ENCODE measurements at regions not wholly inside any gene's neighbourhood (a gene's known extent, or its start where the extent isn't known, plus 50 kb on each side); places are given as distances from the start of the nearest gene placed in this dataset.

- DNase-seq, result no peak
Measured at GRCh38 chr4:176902710-176903323, 110.1 kb upstream of the VEGFC start.

- DNase-seq, result no peak
Measured at GRCh38 chr4:176906709-176907108, 114.0 kb upstream of the VEGFC start.

GRCh38 chr4:176910646-176911045 is 117.9 kb upstream of the VEGFC start:
- no peak for DNase-seq

GRCh38 chr4:176919631-176920030 is 126.9 kb upstream of the VEGFC start:
- no peak for DNase-seq

GRCh38 chr4:176920694-176921093 is 128.0 kb upstream of the VEGFC start:
- DNase-seq, result no peak

- no peak for DNase-seq
Measured at GRCh38 chr4:176921256-176921655, 128.5 kb upstream of the VEGFC start.

- no peak for DNase-seq
Measured at GRCh38 chr4:176924238-176924637, 131.5 kb upstream of the VEGFC start.

- no peak for DNase-seq
Measured at GRCh38 chr4:176925962-176926361, 133.2 kb upstream of the VEGFC start.

- DNase-seq, result no peak
Measured at GRCh38 chr4:176927117-176927516, 134.4 kb upstream of the VEGFC start.

GRCh38 chr4:176927664-176928063 is 134.9 kb upstream of the VEGFC start:
- DNase-seq, result no peak

- no peak for DNase-seq
Measured at GRCh38 chr4:176939445-176939844, 146.7 kb upstream of the VEGFC start.

GRCh38 chr4:176945334-176945733 is 152.6 kb upstream of the VEGFC start:
- no peak for DNase-seq

- no peak for DNase-seq
Measured at GRCh38 chr4:176949029-176949428, 156.3 kb upstream of the VEGFC start.

- DNase-seq, result no peak
Measured at GRCh38 chr4:176953021-176953420, 160.3 kb upstream of the VEGFC start.

- DNase-seq, result no peak
Measured at GRCh38 chr4:176957353-176958118, 164.8 kb upstream of the VEGFC start.

- DNase-seq, result no peak
Measured at GRCh38 chr4:176959980-176960379, 167.3 kb upstream of the VEGFC start.

- no peak for DNase-seq
Measured at GRCh38 chr4:176963121-176963520, 170.4 kb upstream of the VEGFC start.

GRCh38 chr4:176964116-176964691 is 171.5 kb upstream of the VEGFC start:
- no peak for DNase-seq

GRCh38 chr4:176967586-176967985 is 174.9 kb upstream of the VEGFC start:
- no peak for DNase-seq

GRCh38 chr4:176968094-176968493 is 175.4 kb upstream of the VEGFC start:
- no peak for DNase-seq

- no peak for DNase-seq
Measured at GRCh38 chr4:176969011-176969410, 176.3 kb upstream of the VEGFC start.

- no peak for DNase-seq
Measured at GRCh38 chr4:176970853-176971252, 178.1 kb upstream of the VEGFC start.

GRCh38 chr4:176971576-176972115 is 178.9 kb upstream of the VEGFC start:
- no peak for DNase-seq

- no peak for DNase-seq
Measured at GRCh38 chr4:176979416-176979815, 186.7 kb upstream of the VEGFC start.
